OCI-LY7 (cell line): ENCODE measurements at regions not wholly inside any gene's neighbourhood (a gene's known extent, or its start where the extent isn't known, plus 50 kb on each side); places are given as distances from the start of the nearest gene placed in this dataset.

Experiments used
- BruUV-seq: library from RNA; stranded (reverse); fragments of 400-500 nt; replicated peaks from 2 replicates; lab custom pipeline; 2021; lab: Mats Ljungman, UMichigan
- CTCF ChIA-PET: fragments of 300-600 bp; sonication (Branson Sonifier 250); formaldehyde crosslinking; loops from one replicate; lab custom pipeline; 2022; ENCODE audit warnings: antibody characterized with exemption; ENCODE audit not compliant: unreplicated experiment; lab: Charles Lee
- POLR2A ChIA-PET: fragments of 300-600 bp; sonication (Branson Sonifier 250); formaldehyde crosslinking; loops from one replicate; lab custom pipeline; 2022; ENCODE audit warnings: antibody characterized with exemption; lab: Charles Lee
- DNase-seq: peaks from one replicate; pipeline ENCODE4 v3.0.0-alpha.2; 2015; ENCODE audit warnings: low spot score
- H2AFZ ChIP-seq: fragments of 200-600 bp; sonication (generic), shearing (Covaris generic); 2 replicates; pipeline ENCODE4 v1.6.1; 2014; ENCODE audit warnings: mild to moderate bottlenecking, antibody characterized with exemption, low read length, moderate library complexity
- H3K27ac ChIP-seq: fragments of 200-600 bp; sonication (generic); 2 replicates; pipeline ENCODE4 v1.5.1; 2014; ENCODE audit warnings: mixed run types, low read depth, mild to moderate bottlenecking, moderate library complexity, low read length, inconsistent platforms; ENCODE audit not compliant: poor library complexity, severe bottlenecking
- H3K36me3 ChIP-seq: fragments of 200-600 bp; sonication (generic); 2 replicates; pipeline ENCODE4 v1.6.1; 2014; ENCODE audit warnings: mild to moderate bottlenecking, antibody characterized with exemption, low read length, moderate library complexity, mixed read lengths; ENCODE audit not compliant: insufficient read depth
- H3K4me1 ChIP-seq: fragments of 200-600 bp; sonication (generic); 2 replicates; pipeline ENCODE4 v1.5.1; 2014; ENCODE audit warnings: mild to moderate bottlenecking, low read length; ENCODE audit not compliant: insufficient read depth, poor library complexity, severe bottlenecking
- H3K4me2 ChIP-seq: fragments of 200-600 bp; sonication (generic); 2 replicates; pipeline ENCODE4 v1.6.1; 2014; ENCODE audit warnings: mild to moderate bottlenecking, low read length
- H3K4me3 ChIP-seq: fragments of 200-600 bp; sonication (generic); 2 replicates; pipeline ENCODE4 v1.5.1; 2014; ENCODE audit warnings: mild to moderate bottlenecking, low read depth, low read length; ENCODE audit not compliant: poor library complexity, severe bottlenecking
- H3K79me2 ChIP-seq: fragments of 200-600 bp; sonication (generic); 2 replicates; pipeline ENCODE4 v1.6.1; 2016; ENCODE audit warnings: low read depth, mild to moderate bottlenecking, low read length, moderate library complexity, mixed read lengths; ENCODE audit not compliant: insufficient read depth
- H3K9me2 ChIP-seq: fragments of 200-600 bp; sonication (generic); 2 replicates; pipeline ENCODE4 v1.6.1; 2016; ENCODE audit warnings: mild to moderate bottlenecking, low read length, mixed read lengths; ENCODE audit not compliant: insufficient read depth
- H3K9me3 ChIP-seq: fragments of 200-600 bp; sonication (generic); 2 replicates; pipeline ENCODE4 v1.6.1; 2014; ENCODE audit warnings: mild to moderate bottlenecking, mixed run types, low read length, mixed read lengths
- H4K20me1 ChIP-seq: fragments of 200-600 bp; sonication (generic); 2 replicates; pipeline ENCODE4 v1.6.1; 2014; ENCODE audit warnings: mild to moderate bottlenecking, antibody characterized with exemption, low read length, moderate library complexity, mixed read lengths; ENCODE audit not compliant: insufficient read depth
- CTCF ChIP-seq: fragments of 200-600 bp; sonication (generic); conservative IDR thresholded peaks from 2 replicates; pipeline ENCODE4 v1.5.1; 2014; ENCODE audit warnings: mild to moderate bottlenecking, antibody characterized with exemption, low read length, moderate library complexity, mixed read lengths
- EZH2phosphoT487 ChIP-seq: fragments of 200-600 bp; sonication (generic); IDR thresholded peaks from 2 replicates; pipeline ENCODE4 v1.6.1; 2018; ENCODE audit warnings: low read depth, borderline replicate concordance, mild to moderate bottlenecking, mixed run types, antibody characterized with exemption, low read length, moderate library complexity, mixed read lengths
- intact Hi-C: fragments of 100-400 bp; cut with micrococcal nuclease; formaldehyde crosslinking; loops from one replicate; pipeline ENCODE4 v1.10.0; 2022; ENCODE audit not compliant: unreplicated experiment

- Histone ChIP-seq H3K36me3 (no peaks in the 10 kb centered on the region), H3K79me2 (no peaks in the 10 kb centered on the region), H4K20me1 (no peaks in the 10 kb centered on the region), H3K4me2 (no peak overlapping the region), H3K4me1 (no peaks in the 10 kb centered on the region), H3K4me3 (no peak overlapping the region), H3K9me2 (no peaks in the 10 kb centered on the region), H3K27ac (no peak overlapping the region), H3K9me3 (no peaks in the 10 kb centered on the region), H2AFZ (no peak overlapping the region)
- no peak for DNase-seq
- no peak for TF ChIP-seq EZH2phosphoT487
- TF ChIP-seq CTCF, result no peak
- intact Hi-C loops, result no loop called here
- ChIA-PET POLR2A (interaction anchor here (0.6 kb wide), 1 partner anchor 26 kb away, joined by 3 read pairs; no protein-coding TSS in a partner anchor), CTCF (no interaction called here)
- BruUV-seq, result no TSS peak
Measured at GRCh38 chr1:70633004-70633403, 221.9 kb downstream of the CTH start.

GRCh38 chr1:70635868-70636267 is 224.8 kb downstream of the CTH start:
- Histone ChIP-seq H3K4me1 (no peaks in the 10 kb centered on the region), H4K20me1 (no peaks in the 10 kb centered on the region), H3K79me2 (no peaks in the 10 kb centered on the region), H3K27ac (no peak overlapping the region), H3K36me3 (no peaks in the 10 kb centered on the region), H3K4me3 (no peak overlapping the region), H3K9me2 (no peaks in the 10 kb centered on the region), H2AFZ (no peak overlapping the region), H3K4me2 (no peak overlapping the region), H3K9me3 (no peaks in the 10 kb centered on the region)
- TF ChIP-seq CTCF, result no peak
- no peak for TF ChIP-seq EZH2phosphoT487
- ChIA-PET POLR2A (no interaction called here), CTCF (no interaction called here)
- BruUV-seq, result no TSS peak
- intact Hi-C loops, result no loop called here
- DNase-seq, result no peak

GRCh38 chr1:70641868-70642267 is 230.8 kb downstream of the CTH start:
- POLR2A ChIA-PET, result interaction anchor here (0.6 kb wide), 1 partner anchor 975 kb away, joined by 4 read pairs; no protein-coding TSS in a partner anchor
- Histone ChIP-seq H3K4me2 (no peak overlapping the region), H3K9me2 (no peaks in the 10 kb centered on the region), H3K79me2 (no peaks in the 10 kb centered on the region), H3K27ac (no peak overlapping the region), H3K9me3 (no peaks in the 10 kb centered on the region), H3K36me3 (no peaks in the 10 kb centered on the region), H3K4me1 (no peaks in the 10 kb centered on the region), H4K20me1 (no peaks in the 10 kb centered on the region), H3K4me3 (no peak overlapping the region), H2AFZ (no peak overlapping the region)
- TF ChIP-seq EZH2phosphoT487 (no peak), CTCF (no peak)
- BruUV-seq, result no TSS peak
- intact Hi-C loops, result no loop called here
- no peak for DNase-seq
- CTCF ChIA-PET, result no interaction called here
